ENCODE measurements at regions not wholly inside any gene's neighbourhood (a gene's known extent, or its start where the extent isn't known, plus 50 kb on each side); places are given as distances from the start of the nearest gene placed in this dataset.
"Not testable (repeated sequence)": the region's sequence is repeated elsewhere in the genome, so short reads cannot be mapped to it uniquely, and the experiment has no call there.

DNA sequence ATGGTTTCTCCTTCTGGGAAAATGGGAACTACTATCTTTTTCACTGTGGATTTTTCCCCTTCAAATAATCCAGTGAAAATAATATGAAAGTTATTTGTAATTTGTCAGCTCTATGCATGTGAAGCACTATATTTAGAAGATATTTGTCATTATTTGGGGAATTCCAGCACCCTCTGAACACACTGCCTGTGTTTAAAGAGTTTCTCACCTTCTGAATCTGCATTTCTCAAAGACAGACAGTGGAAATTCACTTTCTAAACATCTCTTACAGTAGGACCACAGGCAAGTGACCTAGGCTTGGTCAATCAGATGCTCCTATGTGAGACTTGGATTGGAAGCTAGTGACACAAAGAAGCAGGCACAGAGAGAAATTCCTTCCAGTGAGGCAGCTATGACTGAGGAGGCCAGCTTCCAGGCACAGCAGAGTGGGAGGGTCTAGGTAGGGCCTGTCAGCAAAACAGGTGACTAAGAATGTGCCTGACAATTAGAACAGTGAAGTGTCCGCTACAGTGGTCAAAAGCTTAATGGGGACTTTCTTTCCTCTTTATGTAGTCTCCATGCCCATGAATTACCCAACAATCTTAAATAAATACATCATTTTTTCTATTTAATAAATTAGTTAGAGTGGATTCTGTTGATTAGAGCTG is 167.2 kb downstream of the HMHB1 start:
- H3K27me3 ChIP-seq (replicated peaks; ENCODE audit: insufficient read depth, low read depth, low read length, poor library complexity) = peaks cover 5% of the 10 kb centered on the region
- H3K36me3 ChIP-seq (ENCODE audit: insufficient read depth, low read length, poor library complexity, severe bottlenecking) = no peaks in the 10 kb centered on the region
- H3K27ac ChIP-seq (ENCODE audit: low read depth, low read length, poor library complexity, severe bottlenecking) = no peak overlapping the region
- no TSS peak for BruUV-seq (replicated peaks)
- intact Hi-C loops (cut with micrococcal nuclease; ENCODE audit: unreplicated experiment) = no loop called here
- no peak for DNase-seq (ENCODE audit: low spot score)
- ChIA-PET POLR2A (ENCODE audit: low non-redundant PET) (no interaction called here), CTCF (interaction anchor here (0.6 kb wide), 2 partner anchors 33 to 35 kb away, joined by 3 to 5 read pairs; no protein-coding TSS in a partner anchor)
- TF ChIP-seq EZH2 (IDR thresholded peaks at IDR 0.05; ENCODE audit: borderline replicate concordance, low read depth, low read length, poor library complexity, severe bottlenecking) = no peak
- TF ChIP-seq, protein P1, sequence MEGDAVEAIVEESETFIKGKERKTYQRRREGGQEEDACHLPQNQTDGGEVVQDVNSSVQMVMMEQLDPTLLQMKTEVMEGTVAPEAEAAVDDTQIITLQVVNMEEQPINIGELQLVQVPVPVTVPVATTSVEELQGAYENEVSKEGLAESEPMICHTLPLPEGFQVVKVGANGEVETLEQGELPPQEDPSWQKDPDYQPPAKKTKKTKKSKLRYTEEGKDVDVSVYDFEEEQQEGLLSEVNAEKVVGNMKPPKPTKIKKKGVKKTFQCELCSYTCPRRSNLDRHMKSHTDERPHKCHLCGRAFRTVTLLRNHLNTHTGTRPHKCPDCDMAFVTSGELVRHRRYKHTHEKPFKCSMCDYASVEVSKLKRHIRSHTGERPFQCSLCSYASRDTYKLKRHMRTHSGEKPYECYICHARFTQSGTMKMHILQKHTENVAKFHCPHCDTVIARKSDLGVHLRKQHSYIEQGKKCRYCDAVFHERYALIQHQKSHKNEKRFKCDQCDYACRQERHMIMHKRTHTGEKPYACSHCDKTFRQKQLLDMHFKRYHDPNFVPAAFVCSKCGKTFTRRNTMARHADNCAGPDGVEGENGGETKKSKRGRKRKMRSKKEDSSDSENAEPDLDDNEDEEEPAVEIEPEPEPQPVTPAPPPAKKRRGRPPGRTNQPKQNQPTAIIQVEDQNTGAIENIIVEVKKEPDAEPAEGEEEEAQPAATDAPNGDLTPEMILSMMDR (conservative IDR thresholded peaks at IDR 0.05; ENCODE audit: low read depth, low read length) = no peak
- no peaks in the 10 kb centered on the region for H3K9me3 ChIP-seq (ENCODE audit: low read depth, low read length, poor library complexity, severe bottlenecking)
- no peak overlapping the region for H3K4me3 ChIP-seq (ENCODE audit: low read depth, low read length, poor library complexity, severe bottlenecking)
- H3K4me1 ChIP-seq (ENCODE audit: insufficient read depth, low read length, poor library complexity, severe bottlenecking) = no peaks in the 10 kb centered on the region

DNA sequence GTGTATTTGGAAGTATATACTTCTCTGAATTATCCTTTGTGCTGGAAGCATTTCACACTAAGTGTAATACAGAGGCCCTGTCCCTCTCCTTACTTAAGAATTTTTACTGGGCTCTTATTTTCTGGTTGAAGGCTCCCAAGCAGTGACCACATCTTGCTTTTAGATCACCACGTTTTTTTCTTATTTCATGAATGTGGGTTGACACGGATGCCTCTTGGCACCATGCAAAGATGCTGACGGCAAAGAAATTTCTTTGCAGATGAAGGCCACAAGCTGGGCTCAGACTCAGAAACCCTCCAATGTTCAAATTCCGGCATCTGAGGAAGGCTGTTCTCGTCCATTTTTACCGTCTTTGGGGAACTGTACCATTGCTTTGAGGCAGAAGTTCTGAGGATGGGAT is 168.5 kb downstream of the HMHB1 start:
- CTCF ChIA-PET = no interaction called here
- BruUV-seq (replicated peaks) = no TSS peak
- no peaks in the 10 kb centered on the region for H3K4me1 ChIP-seq (ENCODE audit: insufficient read depth, low read length, poor library complexity, severe bottlenecking)
- intact Hi-C loops (cut with micrococcal nuclease; ENCODE audit: unreplicated experiment) = no loop called here
- no peaks in the 10 kb centered on the region for H3K9me3 ChIP-seq (ENCODE audit: low read depth, low read length, poor library complexity, severe bottlenecking)
- H3K4me3 ChIP-seq (ENCODE audit: low read depth, low read length, poor library complexity, severe bottlenecking) = no peak overlapping the region
- peaks cover 5% of the 10 kb centered on the region for H3K27me3 ChIP-seq (replicated peaks; ENCODE audit: insufficient read depth, low read depth, low read length, poor library complexity)
- no peak for TF ChIP-seq EZH2 (IDR thresholded peaks at IDR 0.05; ENCODE audit: borderline replicate concordance, low read depth, low read length, poor library complexity, severe bottlenecking)
- TF ChIP-seq, protein P1 (conservative IDR thresholded peaks at IDR 0.05; ENCODE audit: low read depth, low read length) = no peak
- DNase-seq (ENCODE audit: low spot score) = no peak
- POLR2A ChIA-PET (ENCODE audit: low non-redundant PET) = no interaction called here
- H3K27ac ChIP-seq (ENCODE audit: low read depth, low read length, poor library complexity, severe bottlenecking) = no peak overlapping the region
- H3K36me3 ChIP-seq (ENCODE audit: insufficient read depth, low read length, poor library complexity, severe bottlenecking) = no peaks in the 10 kb centered on the region

DNA sequence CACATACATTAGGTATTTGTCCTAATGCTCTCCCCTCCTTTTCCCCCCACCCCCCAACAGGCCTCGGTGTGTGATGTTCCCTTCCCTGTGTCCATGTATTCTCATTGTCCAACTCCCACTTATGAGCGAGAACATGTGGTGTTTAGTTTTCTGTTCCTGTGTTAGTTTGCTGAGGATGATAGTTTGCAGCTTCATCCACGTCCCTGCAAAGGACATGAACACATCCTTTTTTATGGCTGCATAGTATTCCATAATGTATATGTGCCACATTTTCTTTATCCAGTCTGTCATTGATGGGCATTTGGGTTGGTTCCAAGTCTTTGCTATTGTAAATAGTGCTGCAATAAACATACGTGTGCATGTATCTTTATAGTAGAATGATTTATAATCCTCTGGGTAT is 171.0 kb downstream of the HMHB1 start:
- H3K4me3 ChIP-seq (ENCODE audit: low read depth, low read length, poor library complexity, severe bottlenecking); H3K27ac ChIP-seq (ENCODE audit: low read depth, low read length, poor library complexity, severe bottlenecking); POLR2A ChIA-PET (ENCODE audit: low non-redundant PET); DNase-seq (ENCODE audit: low spot score); intact Hi-C loops (cut with micrococcal nuclease; ENCODE audit: unreplicated experiment); BruUV-seq (replicated peaks); CTCF ChIA-PET; H3K27me3 ChIP-seq (replicated peaks; ENCODE audit: insufficient read depth, low read depth, low read length, poor library complexity); H3K9me3 ChIP-seq (ENCODE audit: low read depth, low read length, poor library complexity, severe bottlenecking); H3K36me3 ChIP-seq (ENCODE audit: insufficient read depth, low read length, poor library complexity, severe bottlenecking); H3K4me1 ChIP-seq (ENCODE audit: insufficient read depth, low read length, poor library complexity, severe bottlenecking): not testable (repeated sequence)

DNA sequence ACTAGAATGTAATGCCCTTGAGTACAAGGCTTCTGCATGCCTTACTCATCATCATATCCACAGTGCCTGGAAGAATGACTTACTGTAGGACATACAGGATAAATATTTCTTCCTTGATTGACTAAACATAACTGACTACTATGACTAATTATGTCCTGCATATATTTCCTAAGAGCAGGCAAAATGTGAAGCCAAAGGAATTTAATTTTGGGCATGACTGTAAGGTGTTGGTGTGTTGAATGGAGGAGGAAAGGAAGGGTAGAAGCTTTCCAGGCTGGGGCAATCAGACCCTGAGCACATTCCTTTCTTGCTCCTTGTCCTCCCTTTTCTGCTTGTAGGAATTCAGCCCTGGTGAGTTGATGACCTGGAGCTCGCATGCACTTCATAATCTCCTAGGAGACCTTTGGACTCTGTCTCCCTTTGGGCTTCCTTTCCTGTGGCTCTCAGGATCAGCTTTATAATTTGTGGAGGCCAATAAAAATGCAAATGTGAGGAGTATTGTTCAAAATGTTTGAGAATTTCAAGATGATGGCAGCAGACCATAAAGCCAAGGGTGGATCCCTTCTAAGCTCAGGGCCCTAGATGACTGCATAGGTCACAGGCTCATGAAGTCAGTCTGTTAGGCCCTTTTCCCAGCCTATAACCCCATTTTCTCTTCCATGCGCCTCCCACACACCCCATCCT is 174.0 kb downstream of the HMHB1 start:
- ChIA-PET CTCF (no interaction called here), POLR2A (ENCODE audit: low non-redundant PET) (no interaction called here)
- Histone ChIP-seq H3K27ac (ENCODE audit: low read depth, low read length, poor library complexity, severe bottlenecking) (no peak overlapping the region), H3K4me1 (ENCODE audit: insufficient read depth, low read length, poor library complexity, severe bottlenecking) (peaks cover 8% of the 10 kb centered on the region), H3K9me3 (ENCODE audit: low read depth, low read length, poor library complexity, severe bottlenecking) (no peaks in the 10 kb centered on the region), H3K36me3 (ENCODE audit: insufficient read depth, low read length, poor library complexity, severe bottlenecking) (no peaks in the 10 kb centered on the region), H3K27me3 (replicated peaks; ENCODE audit: insufficient read depth, low read depth, low read length, poor library complexity) (no peaks in the 10 kb centered on the region), H3K4me3 (ENCODE audit: low read depth, low read length, poor library complexity, severe bottlenecking) (no peak overlapping the region)
- no TSS peak for BruUV-seq (replicated peaks)
- peak; percentile 3 for DNase-seq (ENCODE audit: low spot score)
- TF ChIP-seq EZH2 (IDR thresholded peaks at IDR 0.05; ENCODE audit: borderline replicate concordance, low read depth, low read length, poor library complexity, severe bottlenecking) = no peak
- TF ChIP-seq, protein P1 (conservative IDR thresholded peaks at IDR 0.05; ENCODE audit: low read depth, low read length) = no peak
- intact Hi-C loops (cut with micrococcal nuclease; ENCODE audit: unreplicated experiment) = no loop called here
